B cell (primary cell): ENCODE measurements at regions not wholly inside any gene's neighbourhood (a gene's known extent, or its start where the extent isn't known, plus 50 kb on each side); places are given as distances from the start of the nearest gene placed in this dataset.

Experiments
- ATAC-seq: fragments of 200-7000 bp; cut with Tn5 transposase; one replicate; pipeline ENCODE4 v1.10.0; 2021; ENCODE audit warnings: low read depth, mild to moderate bottlenecking, moderate number of reproducible peaks, moderate library complexity
- CTCF ChIA-PET: fragments of 350-600 bp; sonication (Branson Sonifier 250); formaldehyde crosslinking; loops from one replicate; lab custom pipeline; 2021; ENCODE audit warnings: antibody characterized with exemption, inconsistent platforms; lab: Charles Lee
- POLR2A ChIA-PET: fragments of 350-600 bp; sonication (Branson Sonifier 250); formaldehyde crosslinking; loops from one replicate; lab custom pipeline; 2021; ENCODE audit warnings: antibody characterized with exemption; lab: Charles Lee
- DNase-seq: peaks from one replicate; pipeline ENCODE4 v3.0.0; 2013
- H2AFZ ChIP-seq: 2 replicates; pipeline ENCODE4 v1.6.1; 2012; ENCODE audit warnings: mild to moderate bottlenecking, low read depth, low read length; ENCODE audit not compliant: insufficient read depth, poor library complexity, severe bottlenecking
- H3K27ac ChIP-seq, 2 donors: 1 replicate in 1 of 2; 2 replicates in 1 of 2; pipeline ENCODE4 v1.5.1; 2012 to 2013; ENCODE audit warnings: low read length in 2 of 2, mild to moderate bottlenecking in 2 of 2, moderate library complexity in 1 of 2
- H3K27me3 ChIP-seq, 4 experiments: fragments of 200-600 bp in 1 of 4; sonication (generic) in 1 of 4; replicated peaks in 1 of 4; 1 replicate in 2 of 4; 2 replicates in 2 of 4; pipeline versions ENCODE4 v1.6.1 to v1.7.0; 2013 to 2016; ENCODE audit warnings: low read length in 3 of 4, mild to moderate bottlenecking in 2 of 4, mixed read lengths in 1 of 4, moderate library complexity in 1 of 4; ENCODE audit not compliant: insufficient read depth in 4 of 4, control insufficient read depth in 3 of 4; ENCODE audit errors: control extremely low read depth in 1 of 4
- H3K36me3 ChIP-seq, 2 experiments: replicated peaks in 1 of 2; 1 replicate in 1 of 2; 2 replicates in 1 of 2; pipeline versions ENCODE4 v1.6.1 to v1.7.1; 2013; ENCODE audit warnings: low read length in 1 of 2; ENCODE audit not compliant: insufficient read depth in 2 of 2, control insufficient read depth in 1 of 2; ENCODE audit errors: control extremely low read depth in 1 of 2, extremely low read depth in 1 of 2
- H3K4me1 ChIP-seq, 2 donors: fragments of 200-600 bp in 1 of 2; sonication (generic) in 1 of 2; 1 replicate in 1 of 2; 2 replicates in 1 of 2; pipeline versions ENCODE4 v1.5.1 to v1.6.1; 2013 to 2017; ENCODE audit warnings: low read length in 2 of 2; ENCODE audit not compliant: control insufficient read depth in 2 of 2, insufficient read depth in 2 of 2
- H3K4me2 ChIP-seq: replicated peaks from 2 replicates; pipeline ENCODE3; 2012; ENCODE audit warnings: mild to moderate bottlenecking, low read depth, low read length; ENCODE audit not compliant: poor library complexity, severe bottlenecking
- H3K4me3 ChIP-seq, 5 experiments: fragments of 200-600 bp in 1 of 5; sonication (generic) in 1 of 5; 1 replicate in 3 of 5; 2 replicates in 2 of 5; pipeline versions ENCODE4 v1.5.1 to v1.7.0; 2011 to 2016; ENCODE audit warnings: low read length in 4 of 5, mild to moderate bottlenecking in 4 of 5, low read depth in 2 of 5, control low read depth in 1 of 5, moderate library complexity in 1 of 5; ENCODE audit not compliant: insufficient read depth in 1 of 5; ENCODE audit errors: control extremely low read depth in 1 of 5, extremely low read depth in 1 of 5
- H3K79me2 ChIP-seq: fragments of 200-600 bp; sonication (generic); one replicate; pipeline ENCODE4 v1.6.0; 2016; ENCODE audit warnings: low read length; ENCODE audit not compliant: control insufficient read depth, insufficient read depth
- H3K9ac ChIP-seq: fragments of 200-600 bp; sonication (generic); 2 replicates; pipeline ENCODE4 v1.6.1; 2017; ENCODE audit warnings: mild to moderate bottlenecking, low read length, moderate library complexity
- H3K9me3 ChIP-seq, 3 donors: one replicate each; pipeline versions ENCODE4 v1.6.1 to v1.7.1; 2013; ENCODE audit warnings: low read length in 2 of 3; ENCODE audit not compliant: control insufficient read depth in 2 of 3, insufficient read depth in 1 of 3; ENCODE audit errors: control extremely low read depth in 1 of 3
- H4K20me1 ChIP-seq: 2 replicates; pipeline ENCODE4 v1.6.0; 2012; ENCODE audit warnings: mild to moderate bottlenecking, low read length; ENCODE audit not compliant: insufficient read depth, control insufficient read depth, poor library complexity, severe bottlenecking
- H3K27ac Mint-ChIP-seq: one replicate; pipeline ENCODE4 v1.8.0; 2021; ENCODE audit warnings: mixed read lengths
- H3K27me3 Mint-ChIP-seq: one replicate; pipeline ENCODE4 v1.8.0; 2021; ENCODE audit warnings: mixed read lengths
- H3K4me1 Mint-ChIP-seq: one replicate; pipeline ENCODE4 v1.8.0; 2021; ENCODE audit warnings: mixed read lengths
- H3K4me3 Mint-ChIP-seq: one replicate; pipeline ENCODE4 v1.8.0; 2021; ENCODE audit warnings: mixed read lengths
- H3K9me3 Mint-ChIP-seq: one replicate; pipeline ENCODE4 v1.8.0; 2022; ENCODE audit warnings: mixed read lengths; ENCODE audit not compliant: insufficient read depth
- EZH2 ChIP-seq: IDR thresholded peaks from 2 replicates; pipeline ENCODE4 v1.6.1; 2012; ENCODE audit warnings: borderline replicate concordance, low read depth, mild to moderate bottlenecking, moderate library complexity, low read length; ENCODE audit not compliant: insufficient read depth, poor library complexity, severe bottlenecking
- WGBS: methylation state at CpG from one replicate; pipeline ENCODE4 v1.1.5; 2013; ENCODE audit warnings: missing lambda C conversion rate; ENCODE audit not compliant: insufficient coverage; 5-methylcytosine and 5-hydroxymethylcytosine counted together
- intact Hi-C: fragments of 100-400 bp; cut with micrococcal nuclease; formaldehyde crosslinking; loops from one replicate; pipeline ENCODE4 v1.10.0; 2022
- TF ChIP-seq, protein P1 (sequence below): fragments of 200-600 bp; IDR thresholded peaks from one replicate; pipeline ENCODE4 v1.8.0; 2022; ENCODE audit warnings: antibody characterized with exemption, mild to moderate bottlenecking

GRCh38 chr1:55679971-55680370 is 464.8 kb upstream of the USP24 start:
- TF ChIP-seq EZH2: no peak
- TF ChIP-seq, protein P1, sequence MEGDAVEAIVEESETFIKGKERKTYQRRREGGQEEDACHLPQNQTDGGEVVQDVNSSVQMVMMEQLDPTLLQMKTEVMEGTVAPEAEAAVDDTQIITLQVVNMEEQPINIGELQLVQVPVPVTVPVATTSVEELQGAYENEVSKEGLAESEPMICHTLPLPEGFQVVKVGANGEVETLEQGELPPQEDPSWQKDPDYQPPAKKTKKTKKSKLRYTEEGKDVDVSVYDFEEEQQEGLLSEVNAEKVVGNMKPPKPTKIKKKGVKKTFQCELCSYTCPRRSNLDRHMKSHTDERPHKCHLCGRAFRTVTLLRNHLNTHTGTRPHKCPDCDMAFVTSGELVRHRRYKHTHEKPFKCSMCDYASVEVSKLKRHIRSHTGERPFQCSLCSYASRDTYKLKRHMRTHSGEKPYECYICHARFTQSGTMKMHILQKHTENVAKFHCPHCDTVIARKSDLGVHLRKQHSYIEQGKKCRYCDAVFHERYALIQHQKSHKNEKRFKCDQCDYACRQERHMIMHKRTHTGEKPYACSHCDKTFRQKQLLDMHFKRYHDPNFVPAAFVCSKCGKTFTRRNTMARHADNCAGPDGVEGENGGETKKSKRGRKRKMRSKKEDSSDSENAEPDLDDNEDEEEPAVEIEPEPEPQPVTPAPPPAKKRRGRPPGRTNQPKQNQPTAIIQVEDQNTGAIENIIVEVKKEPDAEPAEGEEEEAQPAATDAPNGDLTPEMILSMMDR: no peak
- ChIA-PET CTCF (no interaction called here), POLR2A (no interaction called here)
- Histone ChIP-seq H3K4me1 (no peaks in the 10 kb centered on the region), H3K27me3 (no peaks in the 10 kb centered on the region), H3K79me2 (no peaks in the 10 kb centered on the region), H2AFZ (no peak overlapping the region), H3K9ac (no peak overlapping the region), H3K27ac (no peak overlapping the region), H3K9me3 (peaks cover 0 to 2% (median 0%) of the 10 kb centered on the region in 3 donors), H3K4me3 (no peak overlapping the region), H3K4me2 (no peak overlapping the region), H3K36me3 (no peaks in the 10 kb centered on the region), H4K20me1 (no peaks in the 10 kb centered on the region)
- ATAC-seq (no peak), DNase-seq (no peak)
- intact Hi-C loops: no loop called here
- no peaks in the 10 kb centered on the region for H3K9me3 Mint-ChIP-seq
- H3K27me3 Mint-ChIP-seq: peaks cover 10% of the 10 kb centered on the region
- H3K4me3 Mint-ChIP-seq: no peak overlapping the region
- no peak overlapping the region for H3K27ac Mint-ChIP-seq
- H3K4me1 Mint-ChIP-seq: no peaks in the 10 kb centered on the region

- Mint-ChIP-seq H3K27ac (no peak overlapping the region), H3K9me3 (no peaks in the 10 kb centered on the region), H3K4me1 (no peaks in the 10 kb centered on the region), H3K27me3 (no peaks in the 10 kb centered on the region), H3K4me3 (no peak overlapping the region)
- ATAC-seq (no peak), DNase-seq (no peak)
- WGBS: no CpG with 5 or more reads among the region's 1 CpG
- Histone ChIP-seq H3K4me1 (no peaks in the 10 kb centered on the region), H3K27me3 (no peaks in the 10 kb centered on the region), H3K9ac (no peak overlapping the region), H3K36me3 (no peaks in the 10 kb centered on the region), H3K27ac (no peak overlapping the region), H2AFZ (no peak overlapping the region), H3K4me3 (no peak overlapping the region), H3K9me3 (peaks cover 0 to 2% (median 0%) of the 10 kb centered on the region in 3 donors), H4K20me1 (no peaks in the 10 kb centered on the region), H3K4me2 (no peak overlapping the region), H3K79me2 (no peaks in the 10 kb centered on the region)
- POLR2A ChIA-PET: no interaction called here
- CTCF ChIA-PET: interaction anchor here (0.8 kb wide), 1 partner anchor 28 kb away, joined by 3 read pairs; no protein-coding TSS in a partner anchor
- intact Hi-C loops: no loop called here
- no peak for TF ChIP-seq EZH2
- TF ChIP-seq, protein P1: no peak
Observed at GRCh38 chr1:55673416-55673815, 458.3 kb upstream of the USP24 start.
